GM23338 (cell line): ENCODE measurements at regions not wholly inside any gene's neighbourhood (a gene's known extent, or its start where the extent isn't known, plus 50 kb on each side); places are given as distances from the start of the nearest gene placed in this dataset.

Experiments
- ATAC-seq: fragments of 200-7000 bp; cut with Tn5 transposase; 3 replicates; pipeline ENCODE4 v1.9.1; 2020
- DNase-seq: peaks from one replicate; pipeline ENCODE4 v3.0.0-alpha.2; 2015; ENCODE audit warnings: low spot score
- H2AFZ ChIP-seq: fragments of 200-600 bp; sonication (generic); 2 replicates; pipeline ENCODE4 v1.8.0; 2016; ENCODE audit warnings: antibody characterized with exemption, mild to moderate bottlenecking, moderate library complexity
- H3F3A ChIP-seq: fragments of 200-600 bp; sonication (generic); replicated peaks from 2 replicates; pipeline ENCODE4 v1.8.0; 2017; ENCODE audit warnings: antibody characterized with exemption, mixed run types, low read depth
- H3K27ac ChIP-seq: fragments of 200-600 bp; sonication (generic); 2 replicates; pipeline ENCODE4 v1.6.1; 2016; ENCODE audit warnings: low read depth
- H3K27me3 ChIP-seq: fragments of 200-600 bp; sonication (generic); 2 replicates; pipeline ENCODE4 v1.8.0; 2016; ENCODE audit warnings: mild to moderate bottlenecking, mixed run types, moderate library complexity; ENCODE audit not compliant: insufficient read depth
- H3K36me3 ChIP-seq: fragments of 200-600 bp; sonication (generic); 2 replicates; pipeline ENCODE4 v1.8.0; 2016; ENCODE audit warnings: mild to moderate bottlenecking; ENCODE audit not compliant: insufficient read depth
- H3K4me1 ChIP-seq: fragments of 200-600 bp; sonication (generic); 2 replicates; pipeline ENCODE4 v1.8.0; 2016; ENCODE audit warnings: mild to moderate bottlenecking, moderate library complexity; ENCODE audit not compliant: insufficient read depth
- H3K4me2 ChIP-seq: fragments of 200-600 bp; sonication (generic); 2 replicates; pipeline ENCODE4 v1.7.1; 2017; ENCODE audit warnings: mixed run types
- H3K4me3 ChIP-seq: fragments of 200-600 bp; sonication (generic); 2 replicates; pipeline ENCODE4 v1.6.1; 2016; ENCODE audit warnings: mixed run types
- H3K79me2 ChIP-seq: fragments of 200-600 bp; sonication (generic); replicated peaks from 2 replicates; pipeline ENCODE4 v1.8.0; 2017; ENCODE audit warnings: mild to moderate bottlenecking; ENCODE audit not compliant: insufficient read depth
- H3K9me2 ChIP-seq: fragments of 200-600 bp; sonication (generic); 2 replicates; pipeline ENCODE4 v1.8.0; 2017; ENCODE audit not compliant: insufficient read depth
- H4K20me1 ChIP-seq: fragments of 200-600 bp; sonication (generic); replicated peaks from 2 replicates; pipeline ENCODE4 v1.8.0; 2017; ENCODE audit warnings: mild to moderate bottlenecking; ENCODE audit not compliant: insufficient read depth
- H3K27ac Mint-ChIP-seq: 2 replicates; pipeline ENCODE4 v1.8.0; 2020; ENCODE audit warnings: inconsistent platforms, mild to moderate bottlenecking, moderate library complexity, mixed read lengths
- H3K27me3 Mint-ChIP-seq: 3 replicates; pipeline ENCODE4 v1.8.0; 2022; ENCODE audit warnings: low read depth, mild to moderate bottlenecking, moderate library complexity, mixed read lengths, inconsistent platforms; ENCODE audit not compliant: insufficient read depth, poor library complexity
- H3K36me3 Mint-ChIP-seq: 3 replicates; pipeline ENCODE4 v1.8.0; 2021; ENCODE audit warnings: low read depth, mild to moderate bottlenecking, inconsistent platforms, moderate library complexity, mixed read lengths
- H3K4me1 Mint-ChIP-seq: 3 replicates; pipeline ENCODE4 v1.8.0; 2020; ENCODE audit warnings: mild to moderate bottlenecking, inconsistent platforms, mixed read lengths
- H3K4me3 Mint-ChIP-seq: 3 replicates; pipeline ENCODE4 v1.8.0; 2021; ENCODE audit warnings: moderate library complexity, mild to moderate bottlenecking, inconsistent platforms, mixed read lengths
- H3K9me3 Mint-ChIP-seq: 3 replicates; pipeline ENCODE4 v1.8.0; 2020; ENCODE audit warnings: moderate library complexity, mild to moderate bottlenecking, inconsistent platforms, mixed read lengths
- CREB1 ChIP-seq: fragments of 250-450 bp; sonication (Bioruptor Pico); IDR thresholded peaks from 2 replicates; pipeline ENCODE4 v1.5.0; 2020; ENCODE audit warnings: low read depth, mild to moderate bottlenecking, moderate library complexity
- CTCF ChIP-seq, 2 experiments: fragments of 200-600 bp in 1 of 2; sonication (generic) in 1 of 2; conservative IDR thresholded peaks; 2 replicates each; pipeline versions ENCODE4 v1.5.1 to v1.6.1; 2016 to 2017; ENCODE audit warnings: antibody characterized with exemption in 2 of 2, low read depth in 2 of 2, mild to moderate bottlenecking in 2 of 2, moderate library complexity in 1 of 2
- ETS1 ChIP-seq: IDR thresholded peaks from 2 replicates; pipeline ENCODE4 v1.6.1; 2016; ENCODE audit warnings: antibody characterized with exemption
- EZH2 ChIP-seq: fragments of 200-600 bp; sonication (generic); IDR thresholded peaks from one replicate; pipeline ENCODE4 v1.8.0; 2017; ENCODE audit warnings: antibody characterized with exemption, mild to moderate bottlenecking, low read depth; ENCODE audit not compliant: unreplicated experiment
- EZH2phosphoT487 ChIP-seq: fragments of 200-600 bp; sonication (generic); IDR thresholded peaks from one replicate; pipeline ENCODE4 v1.8.1; 2018; ENCODE audit warnings: antibody characterized with exemption; ENCODE audit not compliant: unreplicated experiment
- JUNB ChIP-seq: IDR thresholded peaks from one replicate; pipeline ENCODE4 v1.6.1; 2016; ENCODE audit warnings: antibody characterized with exemption; ENCODE audit not compliant: unreplicated experiment
- NANOG ChIP-seq: IDR thresholded peaks from 2 replicates; pipeline ENCODE4 v1.6.1; 2016; ENCODE audit warnings: antibody characterized with exemption, borderline replicate concordance
- POLR2AphosphoS5 ChIP-seq: IDR thresholded peaks from 2 replicates; pipeline ENCODE4 v1.6.1; 2016; ENCODE audit warnings: antibody characterized with exemption, low read depth
- REST ChIP-seq: IDR thresholded peaks from one replicate; pipeline ENCODE4 v1.6.1; 2018; ENCODE audit warnings: antibody characterized with exemption; ENCODE audit not compliant: unreplicated experiment
- STAT1 ChIP-seq: IDR thresholded peaks from one replicate; pipeline ENCODE4 v1.6.1; 2016; ENCODE audit warnings: antibody characterized with exemption; ENCODE audit not compliant: unreplicated experiment
- ZNF114 ChIP-seq: fragments of 250-450 bp; sonication (Bioruptor Pico); IDR thresholded peaks from 2 replicates; pipeline ENCODE4 v1.5.0; 2020; ENCODE audit warnings: mild to moderate bottlenecking, moderate library complexity
- ZNF331 ChIP-seq: fragments of 250-450 bp; sonication (Bioruptor Pico); IDR thresholded peaks from 2 replicates; pipeline ENCODE4 v1.5.0; 2020; ENCODE audit warnings: low read depth, mild to moderate bottlenecking, moderate library complexity
- ZNF462 ChIP-seq: fragments of 250-450 bp; sonication (Bioruptor Pico); IDR thresholded peaks from 2 replicates; pipeline ENCODE4 v1.5.0; 2020; ENCODE audit warnings: mild to moderate bottlenecking, moderate library complexity

- no peaks in the 10 kb centered on the region for H3K27me3 ChIP-seq
- H3K4me3 Mint-ChIP-seq, result no peak overlapping the region
- H2AFZ ChIP-seq, result peak overlapping the region; percentile 61; the same call in 1 of the 2 replicates
- no peaks in the 10 kb centered on the region for H4K20me1 ChIP-seq
- H3K79me2 ChIP-seq, result no peaks in the 10 kb centered on the region
- DNase-seq (no peak), ATAC-seq (no peak)
- no peak overlapping the region for H3K4me3 ChIP-seq
- peaks cover 2% of the 10 kb centered on the region for H3K27me3 Mint-ChIP-seq
- TF ChIP-seq REST (no peak), ZNF331 (no peak), JUNB (no peak), STAT1 (no peak), CREB1 (CRISPR knock-in tag) (no peak), EZH2 (no peak), ETS1 (no peak), CTCF (conservative IDR thresholded peaks at IDR 0.05; ENCODE audit: low read depth in 2 of 2) (no peak), POLR2AphosphoS5 (no peak), ZNF462 (no peak), NANOG (no peak), ZNF114 (CRISPR knock-in tag) (no peak), EZH2phosphoT487 (no peak)
- no peaks in the 10 kb centered on the region for H3K9me3 Mint-ChIP-seq
- no peak overlapping the region for H3K4me2 ChIP-seq
- no peaks in the 10 kb centered on the region for H3K4me1 Mint-ChIP-seq
- H3K27ac ChIP-seq, result no peak overlapping the region
- H3K36me3 Mint-ChIP-seq, result no peaks in the 10 kb centered on the region
- H3F3A ChIP-seq, result no peaks in the 10 kb centered on the region
- no peak overlapping the region for H3K27ac Mint-ChIP-seq
- H3K36me3 ChIP-seq, result no peaks in the 10 kb centered on the region
- H3K4me1 ChIP-seq, result no peaks in the 10 kb centered on the region
- H3K9me2 ChIP-seq, result peaks cover 7% of the 10 kb centered on the region; the same call in 1 of the 2 replicates
Measured at GRCh38 chr1:83717785-83718184, 281.1 kb downstream of the TTLL7 start.
